Limb (tissue), 2 donors: ENCODE measurements at regions not wholly inside any gene's neighbourhood (a gene's known extent, or its start where the extent isn't known, plus 50 kb on each side); places are given as distances from the start of the nearest gene placed in this dataset.
"Not testable (repeated sequence)": the region's sequence is repeated elsewhere in the genome, so short reads cannot be mapped to it uniquely, and the experiment has no call there.

ENCODE experiments used
- DNase-seq, 2 donors: peaks; one replicate each; pipeline ENCODE4 v3.0.0-alpha.2; 2016; ENCODE audit errors: extremely low spot score in 2 of 2

DNA sequence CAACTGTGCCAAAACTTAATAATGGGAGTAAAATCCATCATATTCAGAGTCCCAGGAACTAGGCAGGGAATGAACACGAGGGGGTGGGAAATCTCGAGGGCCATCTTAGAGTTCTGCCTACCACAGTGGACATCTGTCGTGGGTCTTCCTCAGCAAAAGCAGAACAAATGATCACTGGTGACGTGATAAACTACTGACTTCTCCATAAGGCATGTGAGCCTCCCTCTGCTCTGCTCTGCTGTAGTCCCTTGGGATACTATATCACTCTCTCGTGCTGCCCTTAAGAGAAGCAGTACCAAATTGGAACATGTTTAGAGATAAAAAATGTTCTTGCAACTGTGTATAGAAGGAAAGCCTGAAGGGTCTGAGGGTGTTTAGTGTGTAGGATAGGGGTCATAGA lies 180.5 kb downstream of the SPDYE17 start:
- not testable (repeated sequence) for DNase-seq

GRCh38 chr7:76849887-76850563 lies 182.1 kb downstream of the SPDYE17 start:
- DNase-seq: not testable (repeated sequence)

DNA sequence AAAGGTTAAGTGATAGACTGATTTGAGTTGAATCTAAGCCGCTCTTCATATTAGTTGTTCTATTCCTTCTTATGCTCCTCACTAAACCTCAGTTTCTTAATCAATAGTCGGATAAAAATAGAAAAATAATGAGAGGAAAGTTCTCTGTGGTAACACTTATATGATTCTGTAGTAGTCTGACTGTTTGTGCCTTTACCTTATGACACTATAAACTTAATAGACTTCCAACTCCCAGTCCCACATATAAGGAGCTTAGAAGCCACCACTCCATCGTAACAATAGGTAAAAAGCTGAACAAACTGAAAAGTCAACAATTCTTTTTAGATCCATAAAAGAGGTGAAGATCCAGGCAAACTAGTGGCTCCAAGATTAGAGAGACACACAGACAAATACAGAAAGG lies 192.3 kb downstream of the SPDYE17 start:
- DNase-seq: not testable (repeated sequence)

DNA sequence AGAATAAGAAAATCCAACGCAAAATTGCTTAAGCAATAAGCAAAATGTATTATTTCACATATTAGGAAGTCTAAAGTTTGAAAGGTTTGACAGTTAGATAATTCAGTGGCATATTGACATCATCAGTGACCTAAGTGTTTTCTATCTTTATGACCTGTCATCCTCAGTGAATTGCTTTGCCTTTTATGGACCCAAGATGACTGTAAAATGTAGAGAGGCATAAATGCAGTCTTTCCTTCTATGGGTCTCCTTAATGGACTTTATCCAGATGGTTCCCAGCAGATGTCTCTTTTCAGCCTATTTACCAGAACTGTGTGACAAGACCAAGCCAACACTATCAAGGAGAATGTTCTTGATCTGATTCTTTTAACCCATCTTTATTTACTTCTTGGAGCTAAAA lies 192.9 kb downstream of the SPDYE17 start:
- DNase-seq: not testable (repeated sequence)

DNA sequence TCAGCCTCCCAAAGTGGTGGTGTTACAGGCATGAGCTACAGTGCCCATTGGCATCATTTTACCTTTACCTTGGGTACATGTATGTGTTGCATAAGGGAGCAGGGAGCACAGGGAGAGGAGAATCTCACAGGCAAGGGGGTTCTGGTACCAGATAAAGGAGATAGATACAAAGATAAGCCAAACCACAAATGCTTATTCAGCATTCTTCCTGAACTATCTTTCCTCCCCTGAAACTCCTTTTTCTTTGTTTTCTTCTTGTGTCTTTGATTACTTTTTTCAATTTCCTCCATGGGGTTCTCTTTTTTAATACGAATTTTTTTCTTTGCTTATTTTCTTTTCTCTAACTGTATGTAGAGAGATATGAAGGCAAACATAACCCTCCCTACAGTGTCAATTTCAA lies 193.8 kb downstream of the SPDYE17 start:
- not testable (repeated sequence) for DNase-seq

- DNase-seq: not testable (repeated sequence)
Observed at GRCh38 chr7:76829233-76829632, 202.2 kb upstream of the POMZP3 start.

DNA sequence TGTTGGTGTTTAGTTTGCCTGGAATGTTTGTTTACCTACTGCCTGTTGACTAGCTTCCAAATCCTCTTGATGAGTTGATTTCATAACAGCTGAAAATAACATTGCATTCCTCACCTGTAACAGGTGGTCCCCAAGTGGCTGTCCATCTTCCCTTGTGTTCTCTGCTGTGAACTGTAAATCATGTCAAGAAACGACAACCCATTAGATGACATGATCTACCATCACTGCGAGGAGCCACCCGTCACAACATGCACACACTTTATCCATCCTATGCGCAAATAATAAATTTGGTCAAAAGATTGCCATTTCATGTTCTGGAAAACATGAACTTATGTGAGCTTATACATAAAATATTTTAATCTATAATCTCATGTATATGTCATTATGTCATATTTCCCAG lies 199.1 kb upstream of the POMZP3 start:
- DNase-seq: not testable (repeated sequence)

DNA sequence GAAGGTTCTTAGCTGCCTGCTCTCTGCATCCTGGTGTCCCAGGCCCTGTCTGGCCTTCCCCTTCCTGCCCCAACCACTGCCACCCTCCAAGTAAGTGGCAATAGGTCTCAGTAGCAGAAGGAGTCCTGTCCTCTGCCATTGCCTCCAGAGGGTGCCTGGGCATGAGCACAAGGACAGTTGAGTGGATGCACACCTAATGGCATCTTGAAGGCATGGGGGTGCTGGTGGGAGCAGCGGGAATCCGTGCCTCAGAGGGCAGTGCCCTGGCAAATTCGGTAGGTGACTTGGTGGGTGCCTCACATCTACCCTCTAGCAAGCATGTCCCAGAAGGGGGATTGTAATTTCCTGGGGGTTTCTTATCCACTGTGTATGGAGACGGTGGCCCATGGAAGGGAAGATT lies 182.8 kb upstream of the POMZP3 start:
- not testable (repeated sequence) for DNase-seq

- not testable (repeated sequence) for DNase-seq
Observed at GRCh38 chr7:76807588-76808100, 180.6 kb upstream of the POMZP3 start.

DNA sequence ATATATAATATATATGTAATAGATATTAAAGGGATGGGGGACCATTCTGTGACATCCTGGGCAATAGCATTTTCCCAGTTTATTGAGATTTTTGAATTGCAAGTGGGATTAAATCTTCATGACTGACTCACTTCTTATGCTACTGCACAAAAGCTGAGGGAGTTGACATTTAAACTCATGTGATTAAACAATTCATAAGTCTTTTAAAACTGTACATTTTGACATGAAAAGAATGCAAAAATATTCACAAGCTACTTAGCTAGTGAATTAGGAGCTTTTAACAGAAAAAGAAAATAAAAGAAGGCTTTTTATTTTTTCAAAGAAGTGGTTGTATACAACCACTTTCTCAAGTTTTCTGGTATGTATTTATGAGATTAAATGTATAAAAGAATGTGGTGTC lies 179.4 kb upstream of the POMZP3 start:
- not testable (repeated sequence) for DNase-seq

DNA sequence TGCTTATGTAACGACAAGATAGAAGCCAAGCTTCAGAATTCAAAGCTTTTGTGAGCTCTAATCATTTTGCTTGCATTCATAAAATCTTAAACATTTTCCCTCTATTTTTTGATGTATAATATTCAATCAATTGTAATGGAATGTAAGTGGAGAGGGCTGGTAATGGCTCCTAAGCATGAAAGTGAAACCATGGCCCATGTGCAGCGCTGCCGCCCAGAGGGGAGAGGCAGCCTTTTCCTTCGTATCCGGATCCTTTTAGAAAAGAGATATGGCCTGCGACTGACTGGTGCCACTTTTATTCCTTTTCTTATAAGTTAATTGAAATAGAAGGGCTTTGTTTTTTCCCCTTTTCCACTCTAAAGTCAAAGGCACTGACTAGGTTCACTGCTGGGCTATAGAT lies 178.9 kb upstream of the POMZP3 start:
- not testable (repeated sequence) for DNase-seq

- DNase-seq: not testable (repeated sequence)
Observed at GRCh38 chr7:76805262-76805661, 178.2 kb upstream of the POMZP3 start.

DNA sequence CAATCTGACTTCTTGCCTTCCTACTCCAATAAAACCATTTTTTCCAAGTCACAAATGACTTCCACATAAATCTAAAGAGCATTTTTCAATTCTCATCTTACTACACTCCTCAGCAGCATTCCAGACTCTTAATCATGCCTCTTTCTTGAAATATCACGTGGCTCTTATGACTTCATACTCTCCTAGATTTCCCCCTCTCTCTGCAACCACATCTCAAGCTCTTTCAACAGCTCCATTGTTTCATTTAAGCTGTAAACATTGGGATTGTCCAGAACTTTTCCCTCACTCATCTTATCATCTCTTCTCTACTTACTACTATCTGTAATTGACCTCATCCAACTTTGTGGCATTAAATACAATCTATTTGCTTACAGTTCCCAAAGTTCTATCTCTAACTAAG lies 170.6 kb upstream of the POMZP3 start:
- not testable (repeated sequence) for DNase-seq

- DNase-seq: not testable (repeated sequence)
Observed at GRCh38 chr7:76780693-76781092, 153.6 kb upstream of the POMZP3 start.

DNA sequence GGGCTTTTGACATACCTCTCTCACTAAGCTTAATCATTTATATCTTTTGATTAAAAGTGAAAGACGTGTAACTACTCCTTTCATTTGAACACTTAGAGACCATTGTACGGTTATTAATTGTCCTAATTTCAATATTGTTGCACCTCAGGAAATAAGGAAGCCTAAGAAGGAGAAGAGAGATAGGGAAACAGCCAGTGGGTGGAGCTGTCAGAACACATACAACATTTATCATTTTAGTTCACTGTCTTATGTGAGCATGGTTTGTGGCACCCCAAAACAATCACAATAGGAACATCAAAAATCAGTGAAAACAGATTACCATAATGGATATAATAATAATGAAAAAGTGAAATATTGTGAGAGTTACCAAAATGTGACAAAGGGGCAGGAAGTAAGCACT lies 147.2 kb upstream of the POMZP3 start:
- not testable (repeated sequence) for DNase-seq

- not testable (repeated sequence) for DNase-seq
Observed at GRCh38 chr7:76771980-76772379, 144.9 kb upstream of the POMZP3 start.

- DNase-seq: not testable (repeated sequence)
Observed at GRCh38 chr7:76763977-76764376, 136.9 kb upstream of the POMZP3 start.

GRCh38 chr7:76760546-76761220 lies 133.6 kb upstream of the POMZP3 start:
- DNase-seq: not testable (repeated sequence)

DNA sequence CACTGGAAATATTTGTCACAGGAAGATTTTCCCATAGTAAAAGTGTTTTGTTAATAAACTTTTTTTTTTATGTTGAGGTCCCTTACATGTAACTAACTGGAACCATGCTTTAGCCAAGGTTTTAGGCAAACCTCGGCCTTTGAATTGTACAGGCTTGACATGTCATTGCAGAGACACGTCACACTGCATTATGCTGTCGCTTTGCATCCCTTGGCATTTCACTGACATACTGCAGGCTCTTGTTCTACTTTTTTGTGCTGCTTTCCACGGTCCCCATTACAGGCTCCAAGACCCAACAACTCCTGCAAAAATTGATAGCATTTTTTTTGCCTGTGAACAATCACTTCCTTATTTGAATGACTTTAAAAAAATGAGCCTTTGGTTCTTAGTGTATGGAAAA lies 112.5 kb upstream of the POMZP3 start:
- DNase-seq: not testable (repeated sequence)

DNA sequence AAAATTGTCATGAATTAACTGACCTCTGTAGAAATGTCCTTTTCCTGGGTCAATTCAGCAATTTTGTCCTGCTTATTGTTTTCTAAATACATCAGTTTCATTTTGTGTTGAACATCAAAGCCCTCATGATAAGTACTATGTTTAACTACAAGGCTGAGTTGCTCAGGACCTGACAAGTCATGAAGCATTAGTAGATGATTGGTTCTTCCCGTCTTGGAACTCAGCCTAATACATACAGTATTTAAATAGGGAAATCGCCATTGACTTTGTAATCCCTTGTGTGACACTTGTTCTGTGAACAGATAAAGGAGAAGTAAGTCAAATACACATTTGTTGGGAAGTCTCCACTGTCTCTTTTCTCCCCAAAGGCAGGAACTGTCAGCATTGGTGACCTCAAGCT lies 109.6 kb upstream of the POMZP3 start:
- DNase-seq: not testable (repeated sequence)

DNA sequence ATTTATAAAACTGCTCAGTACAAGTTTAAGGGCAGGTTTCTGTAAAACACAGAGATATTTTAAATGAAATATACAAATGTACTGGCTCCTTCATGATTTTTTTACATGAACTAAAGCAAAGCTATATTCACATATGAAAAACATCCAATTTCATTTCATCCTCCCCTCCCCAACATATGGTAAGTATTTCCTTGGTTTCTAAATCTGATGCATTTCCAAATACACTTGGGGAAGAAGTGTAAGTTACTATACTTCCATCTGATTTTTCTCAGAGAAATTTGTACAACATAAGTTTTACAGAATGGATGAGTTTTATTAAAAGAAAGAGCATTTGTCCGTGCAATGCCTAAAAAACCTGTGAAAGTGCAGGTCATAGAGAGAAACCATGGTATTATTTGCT lies 109.0 kb upstream of the POMZP3 start:
- DNase-seq: not testable (repeated sequence)

DNA sequence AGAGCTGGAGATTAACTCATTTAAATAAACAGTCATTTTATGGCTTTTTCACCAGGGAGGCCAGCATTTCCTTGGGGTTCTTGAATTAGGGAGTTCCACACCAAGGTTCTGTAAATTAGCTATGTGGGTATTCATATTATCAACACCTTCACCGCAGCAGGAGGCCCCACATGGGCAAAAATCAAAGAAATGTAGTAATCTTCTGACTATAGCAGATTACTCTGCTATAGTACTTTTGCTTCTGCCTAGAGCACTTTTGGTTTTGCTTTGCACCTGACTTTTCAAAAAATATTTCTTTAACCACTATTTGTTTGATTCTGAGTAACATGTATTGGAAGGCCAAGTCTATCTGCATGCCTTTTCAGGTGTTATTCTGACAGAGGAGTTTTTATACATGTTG lies 108.6 kb upstream of the POMZP3 start:
- DNase-seq: not testable (repeated sequence)

DNA sequence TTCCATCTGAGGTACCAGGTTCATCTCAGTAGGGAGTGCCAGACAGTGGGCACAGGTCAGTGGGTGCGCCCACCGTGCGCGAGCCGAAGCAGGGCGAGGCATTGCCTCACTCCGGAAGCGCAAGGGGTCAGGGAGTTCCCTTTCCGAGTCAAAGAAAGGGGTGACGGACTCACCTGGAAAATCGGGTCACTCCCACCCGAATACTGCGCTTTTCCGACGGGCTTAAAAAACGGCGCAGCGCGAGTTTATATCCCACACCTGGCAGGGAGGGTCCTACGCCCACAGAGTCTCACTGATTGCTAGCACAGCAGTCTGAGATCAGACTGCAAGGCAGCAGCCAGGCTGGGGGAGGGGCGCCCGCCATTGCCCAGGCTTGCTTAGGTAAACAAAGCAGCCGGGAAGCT lies 101.5 kb upstream of the POMZP3 start:
- DNase-seq: not testable (repeated sequence)
